ENCODE measurements at regions not wholly inside any gene's neighbourhood (a gene's known extent, or its start where the extent isn't known, plus 50 kb on each side); places are given as distances from the start of the nearest gene placed in this dataset.

GRCh38 chr7:52851547-52851946, 183.9 kb upstream of the POM121L12 start:
- H3K27ac ChIP-seq, result no peak overlapping the region
- no peaks in the 10 kb centered on the region for H3K9me3 ChIP-seq (replicated peaks in 1 of 11)
- H3K4me2 ChIP-seq, result no peak overlapping the region
- H3K9ac ChIP-seq, result no peak overlapping the region
- H4K20me1 ChIP-seq, result no peaks in the 10 kb centered on the region
- no peaks in the 10 kb centered on the region for H3K36me3 ChIP-seq
- no peaks in the 10 kb centered on the region for H3K27me3 ChIP-seq
- no peak for TF ChIP-seq Cebpa-rat (IDR thresholded peaks at IDR 0.05)
- no peaks in the 10 kb centered on the region for H3K4me1 ChIP-seq
- no peak overlapping the region for H3K4me3 ChIP-seq

GRCh38 chr7:52843436-52843835, 192.0 kb upstream of the POM121L12 start:
- H3K9ac ChIP-seq, result no peak overlapping the region
- H3K4me2 ChIP-seq, result no peak overlapping the region
- no peaks in the 10 kb centered on the region for H3K36me3 ChIP-seq
- H3K9me3 ChIP-seq (replicated peaks in 1 of 11), result no peaks in the 10 kb centered on the region
- no peak for TF ChIP-seq Cebpa-rat (IDR thresholded peaks at IDR 0.05)
- H3K27me3 ChIP-seq, result no peaks in the 10 kb centered on the region
- no peak overlapping the region for H3K4me3 ChIP-seq
- H4K20me1 ChIP-seq, result no peaks in the 10 kb centered on the region
- peaks cover 0 to 7% (median 0%) of the 10 kb centered on the region in 10 experiments; a peak in 5 of 20 replicates for H3K4me1 ChIP-seq
- no peak overlapping the region for H3K27ac ChIP-seq

- Histone ChIP-seq H3K27ac (no peak overlapping the region), H3K4me1 (peaks cover 0 to 7% (median 0%) of the 10 kb centered on the region in 10 experiments; a peak in 5 of 20 replicates), H3K4me3 (no peak overlapping the region), H3K4me2 (no peak overlapping the region), H3K9me3 (replicated peaks in 1 of 11) (no peaks in the 10 kb centered on the region), H3K27me3 (no peaks in the 10 kb centered on the region), H4K20me1 (no peaks in the 10 kb centered on the region), H3K36me3 (no peaks in the 10 kb centered on the region), H3K9ac (no peak overlapping the region)
- no peak for TF ChIP-seq Cebpa-rat (IDR thresholded peaks at IDR 0.05)
These were observed 193.1 kb upstream of the POM121L12 start for GRCh38 chr7:52842202-52842900.

- H3K4me1 ChIP-seq, result peaks cover 0 to 12% (median 0%) of the 10 kb centered on the region in 10 experiments; a peak in 6 of 20 replicates
- no peak overlapping the region for H3K9ac ChIP-seq
- no peak overlapping the region for H3K27ac ChIP-seq
- H3K36me3 ChIP-seq, result no peaks in the 10 kb centered on the region
- H3K27me3 ChIP-seq, result no peaks in the 10 kb centered on the region
- no peaks in the 10 kb centered on the region for H3K9me3 ChIP-seq (replicated peaks in 1 of 11)
- TF ChIP-seq Cebpa-rat (IDR thresholded peaks at IDR 0.05), result no peak
- no peaks in the 10 kb centered on the region for H4K20me1 ChIP-seq
- H3K4me3 ChIP-seq, result no peak overlapping the region
- peak overlapping the region in 3 of 11 experiments; percentile 17 to 30 (median 19); a peak in 4 of 22 replicates for H3K4me2 ChIP-seq
These were observed 196.4 kb upstream of the POM121L12 start for GRCh38 chr7:52838981-52839411.

- no peak overlapping the region for H3K9ac ChIP-seq
- no peaks in the 10 kb centered on the region for H4K20me1 ChIP-seq
- no peak overlapping the region for H3K4me3 ChIP-seq
- H3K36me3 ChIP-seq, result no peaks in the 10 kb centered on the region
- no peaks in the 10 kb centered on the region for H3K9me3 ChIP-seq (replicated peaks in 1 of 11)
- no peak for TF ChIP-seq Cebpa-rat (IDR thresholded peaks at IDR 0.05)
- peaks cover 0 to 20% (median 0%) of the 10 kb centered on the region in 10 experiments; a peak in 5 of 20 replicates for H3K4me1 ChIP-seq
- H3K27ac ChIP-seq, result no peak overlapping the region
- no peaks in the 10 kb centered on the region for H3K27me3 ChIP-seq
- no peak overlapping the region for H3K4me2 ChIP-seq
These were observed 204.1 kb upstream of the POM121L12 start for GRCh38 chr7:52831321-52831720.

- Histone ChIP-seq H3K4me1 (peaks cover 0 to 25% (median 0%) of the 10 kb centered on the region in 10 experiments; a peak in 6 of 20 replicates), H3K27me3 (no peaks in the 10 kb centered on the region), H4K20me1 (no peaks in the 10 kb centered on the region), H3K36me3 (no peaks in the 10 kb centered on the region), H3K4me2 (no peak overlapping the region), H3K9me3 (replicated peaks in 1 of 11) (no peaks in the 10 kb centered on the region), H3K4me3 (no peak overlapping the region), H3K27ac (no peak overlapping the region), H3K9ac (no peak overlapping the region)
- no peak for TF ChIP-seq Cebpa-rat (IDR thresholded peaks at IDR 0.05)
These were observed 204.6 kb upstream of the POM121L12 start for GRCh38 chr7:52830801-52831200.

GRCh38 chr7:52826515-52827265, 208.7 kb upstream of the POM121L12 start:
- Histone ChIP-seq H3K27me3 (no peaks in the 10 kb centered on the region), H3K27ac (peak overlapping the region in 3 of 11 experiments; percentile 0 to 18 (median 1); a peak in 2 of 22 replicates), H3K4me2 (peak overlapping the region in 2 of 11 experiments; percentile 42 to 52; a peak in 4 of 22 replicates), H3K9ac (no peak overlapping the region), H3K9me3 (replicated peaks in 1 of 11) (peaks cover 10 to 15% (median 13%) of the 10 kb centered on the region in 11 experiments), H3K4me1 (peaks cover 0 to 21% (median 0%) of the 10 kb centered on the region in 10 experiments; a peak in 6 of 20 replicates), H3K36me3 (no peaks in the 10 kb centered on the region), H3K4me3 (no peak overlapping the region), H4K20me1 (no peaks in the 10 kb centered on the region)
- no peak for TF ChIP-seq Cebpa-rat (IDR thresholded peaks at IDR 0.05)

GRCh38 chr7:52825611-52826010, 209.8 kb upstream of the POM121L12 start:
- TF ChIP-seq Cebpa-rat (IDR thresholded peaks at IDR 0.05), result no peak
- H3K9ac ChIP-seq, result no peak overlapping the region
- H3K4me2 ChIP-seq, result peak overlapping the region in 2 of 11 experiments; percentile 42 to 43; a peak in 3 of 22 replicates
- H3K9me3 ChIP-seq (replicated peaks in 1 of 11), result peaks cover 21 to 25% (median 23%) of the 10 kb centered on the region in 11 experiments
- H4K20me1 ChIP-seq, result no peaks in the 10 kb centered on the region
- H3K4me1 ChIP-seq, result peaks cover 0 to 21% (median 0%) of the 10 kb centered on the region in 10 experiments; a peak in 6 of 20 replicates
- H3K4me3 ChIP-seq, result no peak overlapping the region
- no peaks in the 10 kb centered on the region for H3K27me3 ChIP-seq
- H3K36me3 ChIP-seq, result no peaks in the 10 kb centered on the region
- peak overlapping the region in 3 of 11 experiments; percentile 0 to 18 (median 1); a peak in 2 of 22 replicates for H3K27ac ChIP-seq

GRCh38 chr7:52811537-52811936, 223.9 kb upstream of the POM121L12 start:
- H3K9ac ChIP-seq, result no peak overlapping the region
- no peaks in the 10 kb centered on the region for H4K20me1 ChIP-seq
- H3K27me3 ChIP-seq, result no peaks in the 10 kb centered on the region
- H3K4me3 ChIP-seq, result no peak overlapping the region
- no peaks in the 10 kb centered on the region; a peak in 1 of 22 replicates for H3K9me3 ChIP-seq (replicated peaks in 1 of 11)
- H3K4me1 ChIP-seq, result peaks cover 7 to 12% (median 9%) of the 10 kb centered on the region in 10 experiments
- no peak for TF ChIP-seq Cebpa-rat (IDR thresholded peaks at IDR 0.05)
- H3K4me2 ChIP-seq, result no peak overlapping the region
- H3K27ac ChIP-seq, result no peak overlapping the region
- no peaks in the 10 kb centered on the region for H3K36me3 ChIP-seq

All from BLaER1 treated with 17β-estradiol and CSF1 and Interleukin-3, amounts not matched to agents 10 nM and 100 nM (cell line).